ENCODE measurements at regions not wholly inside any gene's neighbourhood (a gene's known extent, or its start where the extent isn't known, plus 50 kb on each side); places are given as distances from the start of the nearest gene placed in this dataset.

DNA sequence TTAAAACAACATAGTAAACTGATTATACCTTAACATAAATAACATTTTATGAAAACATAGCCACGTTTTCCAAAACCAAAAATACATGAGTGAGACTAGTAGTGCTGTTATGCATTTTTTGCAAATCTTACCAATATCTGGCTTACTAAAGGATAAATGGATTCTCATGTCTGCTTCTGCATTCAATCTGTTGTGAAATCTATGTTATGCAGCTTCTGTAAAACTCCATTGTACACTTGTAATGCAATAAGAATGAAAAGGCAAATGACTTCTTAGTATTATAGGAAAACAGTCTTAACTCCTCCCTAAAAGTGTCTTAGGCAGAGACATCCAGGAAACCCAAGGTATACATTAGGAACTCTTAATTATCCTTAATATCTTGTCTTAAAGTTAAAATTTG lies 330.9 kb upstream of the THBS1 start (continued):
- TF ChIP-seq TEAD1 (CRISPR knock-in tag; IDR thresholded peaks at IDR 0.05) (no peak), GABPB1 (CRISPR knock-in tag; IDR thresholded peaks at IDR 0.05) (no peak), ZNF317 (CRISPR knock-in tag; IDR thresholded peaks at IDR 0.05; ENCODE audit: borderline replicate concordance, low read depth) (no peak), TP53 (CRISPR knock-in tag; IDR thresholded peaks at IDR 0.05) (no peak), SP1 (CRISPR knock-in tag; conservative IDR thresholded peaks at IDR 0.05) (no peak), NFE2L1 (CRISPR knock-in tag; IDR thresholded peaks at IDR 0.05) (no peak)
- TF ChIP-seq, protein P1, sequence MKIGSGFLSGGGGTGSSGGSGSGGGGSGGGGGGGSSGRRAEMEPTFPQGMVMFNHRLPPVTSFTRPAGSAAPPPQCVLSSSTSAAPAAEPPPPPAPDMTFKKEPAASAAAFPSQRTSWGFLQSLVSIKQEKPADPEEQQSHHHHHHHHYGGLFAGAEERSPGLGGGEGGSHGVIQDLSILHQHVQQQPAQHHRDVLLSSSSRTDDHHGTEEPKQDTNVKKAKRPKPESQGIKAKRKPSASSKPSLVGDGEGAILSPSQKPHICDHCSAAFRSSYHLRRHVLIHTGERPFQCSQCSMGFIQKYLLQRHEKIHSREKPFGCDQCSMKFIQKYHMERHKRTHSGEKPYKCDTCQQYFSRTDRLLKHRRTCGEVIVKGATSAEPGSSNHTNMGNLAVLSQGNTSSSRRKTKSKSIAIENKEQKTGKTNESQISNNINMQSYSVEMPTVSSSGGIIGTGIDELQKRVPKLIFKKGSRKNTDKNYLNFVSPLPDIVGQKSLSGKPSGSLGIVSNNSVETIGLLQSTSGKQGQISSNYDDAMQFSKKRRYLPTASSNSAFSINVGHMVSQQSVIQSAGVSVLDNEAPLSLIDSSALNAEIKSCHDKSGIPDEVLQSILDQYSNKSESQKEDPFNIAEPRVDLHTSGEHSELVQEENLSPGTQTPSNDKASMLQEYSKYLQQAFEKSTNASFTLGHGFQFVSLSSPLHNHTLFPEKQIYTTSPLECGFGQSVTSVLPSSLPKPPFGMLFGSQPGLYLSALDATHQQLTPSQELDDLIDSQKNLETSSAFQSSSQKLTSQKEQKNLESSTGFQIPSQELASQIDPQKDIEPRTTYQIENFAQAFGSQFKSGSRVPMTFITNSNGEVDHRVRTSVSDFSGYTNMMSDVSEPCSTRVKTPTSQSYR (CRISPR knock-in tag; IDR thresholded peaks at IDR 0.05): no peak
- TF ChIP-seq, protein P2, sequence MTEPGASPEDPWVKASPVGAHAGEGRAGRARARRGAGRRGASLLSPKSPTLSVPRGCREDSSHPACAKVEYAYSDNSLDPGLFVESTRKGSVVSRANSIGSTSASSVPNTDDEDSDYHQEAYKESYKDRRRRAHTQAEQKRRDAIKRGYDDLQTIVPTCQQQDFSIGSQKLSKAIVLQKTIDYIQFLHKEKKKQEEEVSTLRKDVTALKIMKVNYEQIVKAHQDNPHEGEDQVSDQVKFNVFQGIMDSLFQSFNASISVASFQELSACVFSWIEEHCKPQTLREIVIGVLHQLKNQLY (CRISPR knock-in tag; IDR thresholded peaks at IDR 0.05): no peak

DNA sequence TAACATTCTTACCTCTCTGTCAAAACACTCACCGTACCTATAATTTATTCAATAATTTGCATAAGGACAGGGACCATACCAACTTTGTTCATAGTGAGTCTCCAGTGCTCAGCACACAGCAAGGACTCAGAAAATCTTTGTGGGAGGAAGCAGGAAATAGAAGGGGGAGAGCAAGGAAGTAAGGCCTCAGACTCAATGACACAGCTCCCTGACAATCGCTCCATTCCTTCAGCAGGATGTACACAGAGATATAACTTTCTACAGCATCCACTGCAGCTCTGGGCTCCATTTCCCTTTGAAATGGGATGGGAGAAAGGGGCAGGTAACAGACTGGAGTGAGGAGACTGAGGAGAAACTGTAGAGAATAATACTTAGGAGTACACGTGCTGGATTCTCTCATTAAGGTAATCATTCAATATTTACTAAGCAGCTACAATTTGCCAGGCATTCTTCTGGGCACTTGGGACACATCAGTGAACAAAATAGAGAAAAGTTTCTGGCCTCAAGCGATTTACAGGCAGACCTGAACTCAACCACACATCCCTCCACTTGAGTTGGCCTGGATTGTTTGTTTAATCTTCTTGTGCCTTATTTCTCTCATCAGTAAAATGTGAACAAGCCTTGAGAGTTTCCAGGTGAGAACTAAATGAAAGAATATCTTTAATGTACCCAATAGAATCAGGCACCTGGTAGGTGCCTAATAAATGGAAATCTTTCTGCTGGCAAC lies 330.3 kb upstream of the THBS1 start:
- TF ChIP-seq, protein P3, sequence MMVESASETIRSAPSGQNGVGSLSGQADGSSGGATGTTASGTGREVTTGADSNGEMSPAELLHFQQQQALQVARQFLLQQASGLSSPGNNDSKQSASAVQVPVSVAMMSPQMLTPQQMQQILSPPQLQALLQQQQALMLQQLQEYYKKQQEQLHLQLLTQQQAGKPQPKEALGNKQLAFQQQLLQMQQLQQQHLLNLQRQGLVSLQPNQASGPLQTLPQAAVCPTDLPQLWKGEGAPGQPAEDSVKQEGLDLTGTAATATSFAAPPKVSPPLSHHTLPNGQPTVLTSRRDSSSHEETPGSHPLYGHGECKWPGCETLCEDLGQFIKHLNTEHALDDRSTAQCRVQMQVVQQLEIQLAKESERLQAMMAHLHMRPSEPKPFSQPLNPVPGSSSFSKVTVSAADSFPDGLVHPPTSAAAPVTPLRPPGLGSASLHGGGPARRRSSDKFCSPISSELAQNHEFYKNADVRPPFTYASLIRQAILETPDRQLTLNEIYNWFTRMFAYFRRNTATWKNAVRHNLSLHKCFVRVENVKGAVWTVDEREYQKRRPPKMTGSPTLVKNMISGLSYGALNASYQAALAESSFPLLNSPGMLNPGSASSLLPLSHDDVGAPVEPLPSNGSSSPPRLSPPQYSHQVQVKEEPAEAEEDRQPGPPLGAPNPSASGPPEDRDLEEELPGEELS (CRISPR knock-in tag; IDR thresholded peaks at IDR 0.05): no peak
- TF ChIP-seq ZNF121 (CRISPR knock-in tag; IDR thresholded peaks at IDR 0.05) (no peak), HMGA2 (CRISPR knock-in tag; IDR thresholded peaks at IDR 0.05) (no peak), ZNF138 (CRISPR knock-in tag; conservative IDR thresholded peaks at IDR 0.05) (no peak)
- TF ChIP-seq, protein P4, sequence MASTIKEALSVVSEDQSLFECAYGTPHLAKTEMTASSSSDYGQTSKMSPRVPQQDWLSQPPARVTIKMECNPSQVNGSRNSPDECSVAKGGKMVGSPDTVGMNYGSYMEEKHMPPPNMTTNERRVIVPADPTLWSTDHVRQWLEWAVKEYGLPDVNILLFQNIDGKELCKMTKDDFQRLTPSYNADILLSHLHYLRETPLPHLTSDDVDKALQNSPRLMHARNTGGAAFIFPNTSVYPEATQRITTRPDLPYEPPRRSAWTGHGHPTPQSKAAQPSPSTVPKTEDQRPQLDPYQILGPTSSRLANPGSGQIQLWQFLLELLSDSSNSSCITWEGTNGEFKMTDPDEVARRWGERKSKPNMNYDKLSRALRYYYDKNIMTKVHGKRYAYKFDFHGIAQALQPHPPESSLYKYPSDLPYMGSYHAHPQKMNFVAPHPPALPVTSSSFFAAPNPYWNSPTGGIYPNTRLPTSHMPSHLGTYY (CRISPR knock-in tag; IDR thresholded peaks at IDR 0.05): no peak
- TF ChIP-seq, protein P5, sequence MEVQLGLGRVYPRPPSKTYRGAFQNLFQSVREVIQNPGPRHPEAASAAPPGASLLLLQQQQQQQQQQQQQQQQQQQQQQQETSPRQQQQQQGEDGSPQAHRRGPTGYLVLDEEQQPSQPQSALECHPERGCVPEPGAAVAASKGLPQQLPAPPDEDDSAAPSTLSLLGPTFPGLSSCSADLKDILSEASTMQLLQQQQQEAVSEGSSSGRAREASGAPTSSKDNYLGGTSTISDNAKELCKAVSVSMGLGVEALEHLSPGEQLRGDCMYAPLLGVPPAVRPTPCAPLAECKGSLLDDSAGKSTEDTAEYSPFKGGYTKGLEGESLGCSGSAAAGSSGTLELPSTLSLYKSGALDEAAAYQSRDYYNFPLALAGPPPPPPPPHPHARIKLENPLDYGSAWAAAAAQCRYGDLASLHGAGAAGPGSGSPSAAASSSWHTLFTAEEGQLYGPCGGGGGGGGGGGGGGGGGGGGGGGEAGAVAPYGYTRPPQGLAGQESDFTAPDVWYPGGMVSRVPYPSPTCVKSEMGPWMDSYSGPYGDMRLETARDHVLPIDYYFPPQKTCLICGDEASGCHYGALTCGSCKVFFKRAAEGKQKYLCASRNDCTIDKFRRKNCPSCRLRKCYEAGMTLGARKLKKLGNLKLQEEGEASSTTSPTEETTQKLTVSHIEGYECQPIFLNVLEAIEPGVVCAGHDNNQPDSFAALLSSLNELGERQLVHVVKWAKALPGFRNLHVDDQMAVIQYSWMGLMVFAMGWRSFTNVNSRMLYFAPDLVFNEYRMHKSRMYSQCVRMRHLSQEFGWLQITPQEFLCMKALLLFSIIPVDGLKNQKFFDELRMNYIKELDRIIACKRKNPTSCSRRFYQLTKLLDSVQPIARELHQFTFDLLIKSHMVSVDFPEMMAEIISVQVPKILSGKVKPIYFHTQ (CRISPR knock-in tag; IDR thresholded peaks at IDR 0.05): no peak
- TF ChIP-seq, protein P6, sequence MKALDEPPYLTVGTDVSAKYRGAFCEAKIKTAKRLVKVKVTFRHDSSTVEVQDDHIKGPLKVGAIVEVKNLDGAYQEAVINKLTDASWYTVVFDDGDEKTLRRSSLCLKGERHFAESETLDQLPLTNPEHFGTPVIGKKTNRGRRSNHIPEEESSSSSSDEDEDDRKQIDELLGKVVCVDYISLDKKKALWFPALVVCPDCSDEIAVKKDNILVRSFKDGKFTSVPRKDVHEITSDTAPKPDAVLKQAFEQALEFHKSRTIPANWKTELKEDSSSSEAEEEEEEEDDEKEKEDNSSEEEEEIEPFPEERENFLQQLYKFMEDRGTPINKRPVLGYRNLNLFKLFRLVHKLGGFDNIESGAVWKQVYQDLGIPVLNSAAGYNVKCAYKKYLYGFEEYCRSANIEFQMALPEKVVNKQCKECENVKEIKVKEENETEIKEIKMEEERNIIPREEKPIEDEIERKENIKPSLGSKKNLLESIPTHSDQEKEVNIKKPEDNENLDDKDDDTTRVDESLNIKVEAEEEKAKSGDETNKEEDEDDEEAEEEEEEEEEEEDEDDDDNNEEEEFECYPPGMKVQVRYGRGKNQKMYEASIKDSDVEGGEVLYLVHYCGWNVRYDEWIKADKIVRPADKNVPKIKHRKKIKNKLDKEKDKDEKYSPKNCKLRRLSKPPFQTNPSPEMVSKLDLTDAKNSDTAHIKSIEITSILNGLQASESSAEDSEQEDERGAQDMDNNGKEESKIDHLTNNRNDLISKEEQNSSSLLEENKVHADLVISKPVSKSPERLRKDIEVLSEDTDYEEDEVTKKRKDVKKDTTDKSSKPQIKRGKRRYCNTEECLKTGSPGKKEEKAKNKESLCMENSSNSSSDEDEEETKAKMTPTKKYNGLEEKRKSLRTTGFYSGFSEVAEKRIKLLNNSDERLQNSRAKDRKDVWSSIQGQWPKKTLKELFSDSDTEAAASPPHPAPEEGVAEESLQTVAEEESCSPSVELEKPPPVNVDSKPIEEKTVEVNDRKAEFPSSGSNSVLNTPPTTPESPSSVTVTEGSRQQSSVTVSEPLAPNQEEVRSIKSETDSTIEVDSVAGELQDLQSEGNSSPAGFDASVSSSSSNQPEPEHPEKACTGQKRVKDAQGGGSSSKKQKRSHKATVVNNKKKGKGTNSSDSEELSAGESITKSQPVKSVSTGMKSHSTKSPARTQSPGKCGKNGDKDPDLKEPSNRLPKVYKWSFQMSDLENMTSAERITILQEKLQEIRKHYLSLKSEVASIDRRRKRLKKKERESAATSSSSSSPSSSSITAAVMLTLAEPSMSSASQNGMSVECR (CRISPR knock-in tag; IDR thresholded peaks at IDR 0.05; ENCODE audit: borderline replicate concordance): no peak
- TF ChIP-seq, protein P7, sequence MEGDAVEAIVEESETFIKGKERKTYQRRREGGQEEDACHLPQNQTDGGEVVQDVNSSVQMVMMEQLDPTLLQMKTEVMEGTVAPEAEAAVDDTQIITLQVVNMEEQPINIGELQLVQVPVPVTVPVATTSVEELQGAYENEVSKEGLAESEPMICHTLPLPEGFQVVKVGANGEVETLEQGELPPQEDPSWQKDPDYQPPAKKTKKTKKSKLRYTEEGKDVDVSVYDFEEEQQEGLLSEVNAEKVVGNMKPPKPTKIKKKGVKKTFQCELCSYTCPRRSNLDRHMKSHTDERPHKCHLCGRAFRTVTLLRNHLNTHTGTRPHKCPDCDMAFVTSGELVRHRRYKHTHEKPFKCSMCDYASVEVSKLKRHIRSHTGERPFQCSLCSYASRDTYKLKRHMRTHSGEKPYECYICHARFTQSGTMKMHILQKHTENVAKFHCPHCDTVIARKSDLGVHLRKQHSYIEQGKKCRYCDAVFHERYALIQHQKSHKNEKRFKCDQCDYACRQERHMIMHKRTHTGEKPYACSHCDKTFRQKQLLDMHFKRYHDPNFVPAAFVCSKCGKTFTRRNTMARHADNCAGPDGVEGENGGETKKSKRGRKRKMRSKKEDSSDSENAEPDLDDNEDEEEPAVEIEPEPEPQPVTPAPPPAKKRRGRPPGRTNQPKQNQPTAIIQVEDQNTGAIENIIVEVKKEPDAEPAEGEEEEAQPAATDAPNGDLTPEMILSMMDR (IDR thresholded peaks at IDR 0.05): no peak
- TF ChIP-seq, protein P8, sequence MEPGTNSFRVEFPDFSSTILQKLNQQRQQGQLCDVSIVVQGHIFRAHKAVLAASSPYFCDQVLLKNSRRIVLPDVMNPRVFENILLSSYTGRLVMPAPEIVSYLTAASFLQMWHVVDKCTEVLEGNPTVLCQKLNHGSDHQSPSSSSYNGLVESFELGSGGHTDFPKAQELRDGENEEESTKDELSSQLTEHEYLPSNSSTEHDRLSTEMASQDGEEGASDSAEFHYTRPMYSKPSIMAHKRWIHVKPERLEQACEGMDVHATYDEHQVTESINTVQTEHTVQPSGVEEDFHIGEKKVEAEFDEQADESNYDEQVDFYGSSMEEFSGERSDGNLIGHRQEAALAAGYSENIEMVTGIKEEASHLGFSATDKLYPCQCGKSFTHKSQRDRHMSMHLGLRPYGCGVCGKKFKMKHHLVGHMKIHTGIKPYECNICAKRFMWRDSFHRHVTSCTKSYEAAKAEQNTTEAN (CRISPR knock-in tag; IDR thresholded peaks at IDR 0.05): no peak
- TF ChIP-seq, protein P9, sequence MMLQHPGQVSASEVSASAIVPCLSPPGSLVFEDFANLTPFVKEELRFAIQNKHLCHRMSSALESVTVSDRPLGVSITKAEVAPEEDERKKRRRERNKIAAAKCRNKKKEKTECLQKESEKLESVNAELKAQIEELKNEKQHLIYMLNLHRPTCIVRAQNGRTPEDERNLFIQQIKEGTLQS (CRISPR knock-in tag; conservative IDR thresholded peaks at IDR 0.05): no peak
- POLR2A ChIA-PET: no interaction called here
- Mint-ChIP-seq H3K27ac (no peak overlapping the region), H3K27me3 (ENCODE audit: low read depth) (no peaks in the 10 kb centered on the region), H3K4me1 (peaks cover 11% of the 10 kb centered on the region), H3K4me3 (no peak overlapping the region), H3K36me3 (no peaks in the 10 kb centered on the region), H3K9me3 (no peaks in the 10 kb centered on the region)
- no peak for ATAC-seq
- CTCF ChIA-PET: no interaction called here
- DNase-seq (ENCODE audit: low spot score): no peak
